Glutamatergic neuron (in vitro differentiated cells): ENCODE measurements at regions not wholly inside any gene's neighbourhood (a gene's known extent, or its start where the extent isn't known, plus 50 kb on each side); places are given as distances from the start of the nearest gene placed in this dataset.

Source experiments
- DNase-seq: peaks from one replicate; pipeline ENCODE4 v3.0.0; 2022
- H3K27ac Mint-ChIP-seq: one replicate; pipeline ENCODE4 v1.8.0; 2020; ENCODE audit warnings: mild to moderate bottlenecking, mixed read lengths, inconsistent platforms; ENCODE audit not compliant: unreplicated experiment
- H3K27me3 Mint-ChIP-seq: one replicate; pipeline ENCODE4 v1.8.0; 2020; ENCODE audit warnings: mild to moderate bottlenecking, moderate library complexity, mixed read lengths, inconsistent platforms; ENCODE audit not compliant: unreplicated experiment
- H3K36me3 Mint-ChIP-seq: one replicate; pipeline ENCODE4 v1.8.0; 2020; ENCODE audit warnings: mild to moderate bottlenecking, mixed read lengths, inconsistent platforms; ENCODE audit not compliant: unreplicated experiment
- H3K4me1 Mint-ChIP-seq: one replicate; pipeline ENCODE4 v1.8.0; 2020; ENCODE audit warnings: mild to moderate bottlenecking, low read depth, mixed read lengths, inconsistent platforms; ENCODE audit not compliant: unreplicated experiment
- H3K4me3 Mint-ChIP-seq: one replicate; pipeline ENCODE4 v1.8.0; 2020; ENCODE audit warnings: mild to moderate bottlenecking, mixed read lengths, inconsistent platforms; ENCODE audit not compliant: unreplicated experiment
- H3K9me3 Mint-ChIP-seq: one replicate; pipeline ENCODE4 v1.8.0; 2020; ENCODE audit warnings: mild to moderate bottlenecking, moderate library complexity, mixed read lengths, inconsistent platforms; ENCODE audit not compliant: unreplicated experiment
- CTCF ChIP-seq: fragments of 200-600 bp; sonication (generic); IDR thresholded peaks from one replicate; pipeline ENCODE4 v1.5.0; 2021; ENCODE audit not compliant: partially characterized antibody, unreplicated experiment

GRCh38 chr5:23303836-23304235, 203.6 kb upstream of the PRDM9 start:
- H3K27ac Mint-ChIP-seq: no peak overlapping the region

GRCh38 chr5:23303435-23303834, 204.0 kb upstream of the PRDM9 start:
- no peak for TF ChIP-seq CTCF
- Mint-ChIP-seq H3K9me3 (no peaks in the 10 kb centered on the region), H3K4me1 (no peaks in the 10 kb centered on the region), H3K4me3 (no peak overlapping the region), H3K36me3 (no peaks in the 10 kb centered on the region), H3K27me3 (no peaks in the 10 kb centered on the region), H3K27ac (no peak overlapping the region)
- no peak for DNase-seq

More at GRCh38 chr5:23303836-23304235, 203.6 kb upstream of the PRDM9 start:
- H3K9me3 Mint-ChIP-seq: no peaks in the 10 kb centered on the region
- no peak for DNase-seq
- H3K4me3 Mint-ChIP-seq: no peak overlapping the region
- H3K27me3 Mint-ChIP-seq: no peaks in the 10 kb centered on the region
- TF ChIP-seq CTCF: no peak
- no peaks in the 10 kb centered on the region for H3K36me3 Mint-ChIP-seq
- H3K4me1 Mint-ChIP-seq: no peaks in the 10 kb centered on the region

GRCh38 chr5:23302438-23302837, 205.0 kb upstream of the PRDM9 start:
- TF ChIP-seq CTCF: no peak
- no peak for DNase-seq
- Mint-ChIP-seq H3K27me3 (no peaks in the 10 kb centered on the region), H3K36me3 (no peaks in the 10 kb centered on the region), H3K9me3 (no peaks in the 10 kb centered on the region), H3K4me1 (no peaks in the 10 kb centered on the region), H3K4me3 (no peak overlapping the region), H3K27ac (no peak overlapping the region)

- no peak overlapping the region for H3K27ac Mint-ChIP-seq
- no peak overlapping the region for H3K4me3 Mint-ChIP-seq
- no peaks in the 10 kb centered on the region for H3K36me3 Mint-ChIP-seq
- no peak for DNase-seq
- no peaks in the 10 kb centered on the region for H3K4me1 Mint-ChIP-seq
- H3K27me3 Mint-ChIP-seq: no peaks in the 10 kb centered on the region
- TF ChIP-seq CTCF: no peak
- H3K9me3 Mint-ChIP-seq: peaks cover 4% of the 10 kb centered on the region
These were observed 218.2 kb upstream of the PRDM9 start for GRCh38 chr5:23289162-23289561.

- DNase-seq: no peak
These were observed 222.8 kb upstream of the PRDM9 start for GRCh38 chr5:23284656-23285055.

More at GRCh38 chr5:23284656-23285055, 222.8 kb upstream of the PRDM9 start:
- H3K27ac Mint-ChIP-seq: no peak overlapping the region
- H3K4me1 Mint-ChIP-seq: no peaks in the 10 kb centered on the region
- H3K4me3 Mint-ChIP-seq: no peak overlapping the region
- TF ChIP-seq CTCF: no peak
- H3K27me3 Mint-ChIP-seq: no peaks in the 10 kb centered on the region
- H3K36me3 Mint-ChIP-seq: no peaks in the 10 kb centered on the region
- no peaks in the 10 kb centered on the region for H3K9me3 Mint-ChIP-seq
